ENCODE measurements at regions not wholly inside any gene's neighbourhood (a gene's known extent, or its start where the extent isn't known, plus 50 kb on each side); places are given as distances from the start of the nearest gene placed in this dataset.

DNA sequence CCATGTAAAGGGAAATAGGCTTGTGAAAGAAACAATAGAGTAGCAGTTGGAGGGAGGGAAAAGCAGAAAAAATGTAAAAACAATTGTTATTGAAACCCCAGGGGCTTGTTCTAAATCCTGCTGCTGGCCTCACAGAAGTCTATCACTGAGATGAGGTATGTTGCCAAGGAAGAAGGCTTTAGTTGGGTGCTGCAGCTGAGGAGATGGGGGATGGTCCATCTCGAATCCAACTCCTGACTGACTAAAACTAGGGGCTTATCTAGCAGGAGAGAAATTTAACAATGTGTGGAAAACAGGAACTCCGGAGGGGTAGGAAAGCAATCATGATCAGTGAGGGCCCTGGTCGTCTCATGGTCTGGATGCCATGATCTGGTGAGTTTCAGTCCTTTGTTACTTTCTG lies 225.0 kb upstream of the EXOC2 start:
- TF ChIP-seq POLR2A (IDR thresholded peaks at IDR 0.05; ENCODE audit: low read length) (no peak), GATA1 (IDR thresholded peaks at IDR 0.05; ENCODE audit: low read depth, low read length) (no peak)
